ENCODE measurements at regions not wholly inside any gene's neighbourhood (a gene's known extent, or its start where the extent isn't known, plus 50 kb on each side); places are given as distances from the start of the nearest gene placed in this dataset.

DNA sequence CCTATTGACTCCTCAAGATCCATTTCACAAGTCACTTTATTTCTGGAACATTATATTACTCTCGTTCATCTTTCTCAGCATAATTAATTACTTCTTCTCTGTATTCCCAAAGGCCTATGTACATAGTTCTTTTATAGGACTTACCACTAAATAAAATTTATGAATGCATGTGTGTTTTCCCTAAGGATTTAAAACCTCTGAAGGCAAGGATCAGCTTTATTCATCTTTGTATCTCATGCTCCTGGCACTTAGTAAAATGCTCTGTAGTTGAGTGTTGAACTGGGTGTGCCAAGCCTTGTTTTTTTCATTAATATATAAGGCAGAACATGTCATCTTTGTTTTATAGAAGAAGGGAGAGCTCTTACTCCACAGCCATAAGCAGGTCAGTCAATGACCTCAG, 194.1 kb upstream of the ZPLD1 start:
- Histone ChIP-seq H3K9me3 (ENCODE audit: control insufficient read depth, low read length) (peaks cover 10% of the 10 kb centered on the region), H3K4me3 (ENCODE audit: low read length) (no peak overlapping the region), H3K27ac (ENCODE audit: low read depth, low read length) (no peak overlapping the region), H3K27me3 (ENCODE audit: control insufficient read depth, insufficient read depth, low read length, poor library complexity, severe bottlenecking) (no peaks in the 10 kb centered on the region), H3K9ac (ENCODE audit: extremely low read depth, low read length, poor library complexity, severe bottlenecking) (no peak overlapping the region), H3K4me1 (ENCODE audit: control insufficient read depth, insufficient read depth, low read length) (peaks cover 2% of the 10 kb centered on the region), H3K36me3 (ENCODE audit: control insufficient read depth, insufficient read depth, low read length) (no peaks in the 10 kb centered on the region)
- TF ChIP-seq, protein P1, sequence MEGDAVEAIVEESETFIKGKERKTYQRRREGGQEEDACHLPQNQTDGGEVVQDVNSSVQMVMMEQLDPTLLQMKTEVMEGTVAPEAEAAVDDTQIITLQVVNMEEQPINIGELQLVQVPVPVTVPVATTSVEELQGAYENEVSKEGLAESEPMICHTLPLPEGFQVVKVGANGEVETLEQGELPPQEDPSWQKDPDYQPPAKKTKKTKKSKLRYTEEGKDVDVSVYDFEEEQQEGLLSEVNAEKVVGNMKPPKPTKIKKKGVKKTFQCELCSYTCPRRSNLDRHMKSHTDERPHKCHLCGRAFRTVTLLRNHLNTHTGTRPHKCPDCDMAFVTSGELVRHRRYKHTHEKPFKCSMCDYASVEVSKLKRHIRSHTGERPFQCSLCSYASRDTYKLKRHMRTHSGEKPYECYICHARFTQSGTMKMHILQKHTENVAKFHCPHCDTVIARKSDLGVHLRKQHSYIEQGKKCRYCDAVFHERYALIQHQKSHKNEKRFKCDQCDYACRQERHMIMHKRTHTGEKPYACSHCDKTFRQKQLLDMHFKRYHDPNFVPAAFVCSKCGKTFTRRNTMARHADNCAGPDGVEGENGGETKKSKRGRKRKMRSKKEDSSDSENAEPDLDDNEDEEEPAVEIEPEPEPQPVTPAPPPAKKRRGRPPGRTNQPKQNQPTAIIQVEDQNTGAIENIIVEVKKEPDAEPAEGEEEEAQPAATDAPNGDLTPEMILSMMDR (conservative IDR thresholded peaks at IDR 0.05), result no peak
- WGBS, 2 experiments (ENCODE audit: insufficient coverage in 1 of 2, insufficient read length in 1 of 2), result 90% methylated on average over 1 of the region's 1 CpG; no CpG with 5 or more reads in 1 of the 2 experiments
- H3K4me1 Mint-ChIP-seq, result peaks cover 22% of the 10 kb centered on the region
- no peak overlapping the region for H3K27ac Mint-ChIP-seq
- H3K36me3 Mint-ChIP-seq (ENCODE audit: low read depth), result no peaks in the 10 kb centered on the region
- H3K9me3 Mint-ChIP-seq, result no peaks in the 10 kb centered on the region
- H3K27me3 Mint-ChIP-seq (ENCODE audit: insufficient read depth), result no peaks in the 10 kb centered on the region
- DNase-seq, result no peak
- no peak overlapping the region for H3K4me3 Mint-ChIP-seq

DNA sequence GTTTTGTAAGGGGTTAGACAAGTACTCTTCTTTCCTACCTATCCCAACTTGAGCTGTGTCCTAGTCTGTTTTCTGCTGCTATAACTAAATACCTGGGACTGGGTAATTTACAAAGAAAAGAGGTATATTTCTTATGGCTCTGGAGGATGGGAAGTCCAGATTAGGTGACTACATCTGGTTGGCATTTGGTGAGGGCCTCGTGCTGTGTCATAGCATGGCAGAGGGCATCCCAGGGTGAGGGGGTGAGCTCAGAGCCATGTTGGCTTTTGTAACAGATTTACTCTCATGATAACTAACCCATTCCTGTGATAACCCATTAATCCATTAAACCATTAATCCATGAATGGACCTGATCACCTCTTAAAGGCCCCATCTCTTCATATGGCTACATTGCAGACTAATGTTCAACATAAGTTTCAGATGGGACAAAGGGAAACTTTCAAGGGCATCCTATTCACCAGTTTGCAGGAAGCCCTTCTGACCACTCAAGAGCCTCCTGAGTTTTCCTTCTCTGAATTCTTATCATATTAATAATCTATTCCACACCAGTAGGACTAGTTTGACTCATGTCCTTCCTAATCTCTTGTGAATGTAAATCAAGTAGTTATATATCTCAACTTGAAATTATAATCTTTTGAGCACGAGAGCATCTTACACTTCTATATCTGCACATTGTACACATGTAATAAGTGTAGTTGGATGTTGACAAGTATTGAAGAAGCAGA, 185.7 kb upstream of the ZPLD1 start:
- no peak for DNase-seq
- Mint-ChIP-seq H3K4me1 (no peaks in the 10 kb centered on the region), H3K27ac (no peak overlapping the region), H3K27me3 (ENCODE audit: insufficient read depth) (no peaks in the 10 kb centered on the region), H3K36me3 (ENCODE audit: low read depth) (no peaks in the 10 kb centered on the region), H3K4me3 (no peak overlapping the region), H3K9me3 (no peaks in the 10 kb centered on the region)
- Histone ChIP-seq H3K9ac (ENCODE audit: extremely low read depth, low read length, poor library complexity, severe bottlenecking) (no peak overlapping the region), H3K9me3 (ENCODE audit: control insufficient read depth, low read length) (no peaks in the 10 kb centered on the region), H3K36me3 (ENCODE audit: control insufficient read depth, insufficient read depth, low read length) (no peaks in the 10 kb centered on the region), H3K4me1 (ENCODE audit: control insufficient read depth, insufficient read depth, low read length) (peaks cover 3% of the 10 kb centered on the region), H3K27me3 (ENCODE audit: control insufficient read depth, insufficient read depth, low read length, poor library complexity, severe bottlenecking) (no peaks in the 10 kb centered on the region), H3K4me3 (ENCODE audit: low read length) (no peak overlapping the region), H3K27ac (ENCODE audit: low read depth, low read length) (no peak overlapping the region)
- 97 to 100% methylated on average over 1 to 2 of the region's 2 CpGs for WGBS, 2 experiments (ENCODE audit: insufficient coverage in 1 of 2, insufficient read length in 1 of 2)
- TF ChIP-seq, protein P1 (conservative IDR thresholded peaks at IDR 0.05), result no peak

GRCh38 chr3:102255736-102256135, 179.1 kb upstream of the ZPLD1 start:
- TF ChIP-seq, protein P1 (conservative IDR thresholded peaks at IDR 0.05), result no peak
- Mint-ChIP-seq H3K36me3 (ENCODE audit: low read depth) (no peaks in the 10 kb centered on the region), H3K9me3 (no peaks in the 10 kb centered on the region), H3K4me3 (no peak overlapping the region), H3K27me3 (ENCODE audit: insufficient read depth) (no peaks in the 10 kb centered on the region), H3K4me1 (peaks cover 6% of the 10 kb centered on the region), H3K27ac (no peak overlapping the region)
- Histone ChIP-seq H3K27ac (ENCODE audit: low read depth, low read length) (no peak overlapping the region), H3K9me3 (ENCODE audit: control insufficient read depth, low read length) (no peaks in the 10 kb centered on the region), H3K4me1 (ENCODE audit: control insufficient read depth, insufficient read depth, low read length) (no peaks in the 10 kb centered on the region), H3K36me3 (ENCODE audit: control insufficient read depth, insufficient read depth, low read length) (no peaks in the 10 kb centered on the region), H3K27me3 (ENCODE audit: control insufficient read depth, insufficient read depth, low read length, poor library complexity, severe bottlenecking) (no peaks in the 10 kb centered on the region), H3K4me3 (ENCODE audit: low read length) (no peak overlapping the region), H3K9ac (ENCODE audit: extremely low read depth, low read length, poor library complexity, severe bottlenecking) (no peak overlapping the region)
- no peak for DNase-seq
- WGBS, 2 experiments (ENCODE audit: insufficient coverage in 1 of 2, insufficient read length in 1 of 2), result 75 to 94% methylated on average over 1 of the region's 1 CpG

All from endodermal cell (in vitro differentiated cells).